H1 (cell line): ENCODE measurements at regions not wholly inside any gene's neighbourhood (a gene's known extent, or its start where the extent isn't known, plus 50 kb on each side); places are given as distances from the start of the nearest gene placed in this dataset.

Experiments used
- CTCF ChIA-PET: fragments of 300-600 bp; sonication (Branson Sonifier 250); formaldehyde crosslinking; loops from one replicate; lab custom pipeline; 2021; ENCODE audit not compliant: partially characterized antibody; lab: Charles Lee
- POLR2A ChIA-PET: fragments of 300-600 bp; sonication (Branson Sonifier 250); formaldehyde crosslinking; loops from one replicate; lab custom pipeline; 2021; ENCODE audit warnings: inconsistent platforms; ENCODE audit not compliant: partially characterized antibody; lab: Charles Lee
- DNase-seq, 2 experiments: peaks; one replicate each; pipeline versions ENCODE4 v3.0.0 to v3.0.0-alpha.2; 2010 to 2022; ENCODE audit warnings: low spot score in 2 of 2, low read depth in 1 of 2, mixed read lengths in 1 of 2
- FAIRE-seq: peaks from 2 replicates; lab custom pipeline; 2011; peaks lifted over from hg19 to GRCh38; lab: Jason Lieb, UNC
- H2AFZ ChIP-seq: 2 replicates; pipeline ENCODE4 v1.8.1; 2012; ENCODE audit warnings: low read length, inconsistent platforms
- H2AK5ac ChIP-seq: 2 replicates; pipeline ENCODE4 v1.6.1; 2013; ENCODE audit warnings: low read depth, low read length
- H2BK120ac ChIP-seq: replicated peaks from 2 replicates; pipeline ENCODE3; 2013; ENCODE audit warnings: low read depth, low read length, inconsistent platforms
- H2BK12ac ChIP-seq: 2 replicates; pipeline ENCODE4 v1.6.1; 2013; ENCODE audit warnings: low read depth, low read length
- H2BK15ac ChIP-seq: 2 replicates; pipeline ENCODE4 v1.6.1; 2013; ENCODE audit warnings: low read length
- H2BK20ac ChIP-seq: 2 replicates; pipeline ENCODE4 v1.6.1; 2013; ENCODE audit warnings: low read length
- H2BK5ac ChIP-seq: 2 replicates; pipeline ENCODE4 v1.6.1; 2013; ENCODE audit warnings: low read depth, low read length
- H3K14ac ChIP-seq: 2 replicates; pipeline ENCODE4 v1.6.1; 2013; ENCODE audit warnings: inconsistent platforms; ENCODE audit not compliant: insufficient read length
- H3K18ac ChIP-seq: 2 replicates; pipeline ENCODE4 v1.6.1; 2013; ENCODE audit warnings: low read length; ENCODE audit errors: extremely low read depth
- H3K23ac ChIP-seq: 2 replicates; pipeline ENCODE4 v1.6.1; 2013; ENCODE audit warnings: inconsistent platforms; ENCODE audit not compliant: insufficient read length
- H3K23me2 ChIP-seq: 2 replicates; pipeline ENCODE4 v1.6.1; 2013; ENCODE audit warnings: low read depth, low read length
- H3K27ac ChIP-seq: 2 replicates; pipeline ENCODE4 v1.6.1; 2011; ENCODE audit warnings: low read depth, low read length, inconsistent platforms
- H3K27me3 ChIP-seq, 4 experiments: replicated peaks in 1 of 4; 1 replicate in 1 of 4; 2 replicates in 3 of 4; pipeline versions ENCODE4 v1.6.1 to v1.8.1; 2011 to 2013; ENCODE audit warnings: low read length in 3 of 4, mild to moderate bottlenecking in 3 of 4, inconsistent platforms in 2 of 4, mixed read lengths in 2 of 4, moderate library complexity in 1 of 4; ENCODE audit not compliant: control insufficient read depth in 3 of 4, insufficient read depth in 3 of 4; ENCODE audit errors: extremely low read depth in 1 of 4
- H3K36me3 ChIP-seq, 4 experiments: 2 replicates each; pipeline versions ENCODE4 v1.6.1 to v1.8.1; 2011 to 2013; ENCODE audit warnings: mild to moderate bottlenecking in 4 of 4, low read length in 3 of 4, moderate library complexity in 2 of 4, control low read depth in 1 of 4, inconsistent platforms in 1 of 4; ENCODE audit not compliant: insufficient read depth in 4 of 4, control insufficient read depth in 2 of 4
- H3K4ac ChIP-seq: replicated peaks from 2 replicates; pipeline ENCODE3; 2013; ENCODE audit warnings: low read length, low read depth, mixed read lengths, inconsistent platforms; ENCODE audit not compliant: insufficient read length
- H3K4me1 ChIP-seq, 4 experiments: replicated peaks in 1 of 4; 1 replicate in 1 of 4; 2 replicates in 3 of 4; pipeline versions ENCODE4 v1.6.1 to v1.8.1; 2011 to 2013; ENCODE audit warnings: low read length in 3 of 4, inconsistent platforms in 2 of 4, mixed read lengths in 1 of 4; ENCODE audit not compliant: insufficient read depth in 4 of 4, control insufficient read depth in 3 of 4
- H3K4me2 ChIP-seq, 2 experiments: 2 replicates each; pipeline versions ENCODE4 v1.6.1 to v1.8.1; 2011 to 2013; ENCODE audit warnings: low read depth in 2 of 2, low read length in 2 of 2, control low read depth in 1 of 2, inconsistent platforms in 1 of 2, mild to moderate bottlenecking in 1 of 2; ENCODE audit not compliant: insufficient read depth in 1 of 2
- H3K4me3 ChIP-seq, 4 experiments: fragments of 200-600, 300-600 bp in 1 of 4; sonication (generic), shearing (Covaris generic), sonication (Bioruptor Twin) in 1 of 4; 2 replicates each; pipeline versions ENCODE4 v1.5.1 to v1.8.1; 2011 to 2016; ENCODE audit warnings: low read length in 4 of 4, low read depth in 3 of 4, control low read depth in 2 of 4, inconsistent platforms in 2 of 4, mild to moderate bottlenecking in 2 of 4, mixed read lengths in 1 of 4, moderate library complexity in 1 of 4; ENCODE audit not compliant: insufficient read depth in 2 of 4; ENCODE audit errors: extremely low read depth in 1 of 4
- H3K56ac ChIP-seq: replicated peaks from 2 replicates; pipeline ENCODE3; 2013; ENCODE audit warnings: low read depth, mild to moderate bottlenecking, mixed read lengths, low read length, inconsistent platforms; ENCODE audit not compliant: insufficient read length
- H3K79me1 ChIP-seq: 2 replicates; pipeline ENCODE4 v1.6.1; 2013; ENCODE audit warnings: low read depth, low read length, control low read depth
- H3K79me2 ChIP-seq, 2 experiments: 2 replicates each; pipeline versions ENCODE4 v1.6.1 to v1.8.1; 2012 to 2013; ENCODE audit warnings: low read length in 2 of 2, mild to moderate bottlenecking in 2 of 2, inconsistent platforms in 1 of 2; ENCODE audit not compliant: insufficient read depth in 2 of 2, control insufficient read depth in 1 of 2
- H3K9ac ChIP-seq, 4 experiments: replicated peaks in 1 of 4; 1 replicate in 1 of 4; 2 replicates in 3 of 4; pipeline versions ENCODE4 v1.6.1 to v1.8.1; 2011 to 2013; ENCODE audit warnings: low read depth in 3 of 4, low read length in 3 of 4, control low read depth in 2 of 4, mild to moderate bottlenecking in 2 of 4, moderate library complexity in 2 of 4, inconsistent platforms in 1 of 4; ENCODE audit errors: extremely low read depth in 1 of 4
- H3K9me3 ChIP-seq, 2 experiments: 2 replicates each; pipeline versions ENCODE4 v1.6.1 to v1.8.1; 2012 to 2013; ENCODE audit warnings: mild to moderate bottlenecking in 2 of 2, moderate library complexity in 2 of 2, control low read depth in 1 of 2, inconsistent platforms in 1 of 2, low read depth in 1 of 2, low read length in 1 of 2, mixed read lengths in 1 of 2; ENCODE audit not compliant: insufficient read depth in 2 of 2
- H4K20me1 ChIP-seq, 2 experiments: replicated peaks in 1 of 2; 2 replicates each; pipeline versions ENCODE3 to v1.8.1; 2011 to 2013; ENCODE audit warnings: inconsistent platforms in 2 of 2, low read length in 2 of 2, mild to moderate bottlenecking in 1 of 2; ENCODE audit not compliant: insufficient read depth in 2 of 2, control insufficient read depth in 1 of 2
- H4K5ac ChIP-seq: 2 replicates; pipeline ENCODE4 v1.6.1; 2013; ENCODE audit warnings: low read length, low read depth, mixed read lengths, inconsistent platforms; ENCODE audit not compliant: insufficient read length
- H4K8ac ChIP-seq: 2 replicates; pipeline ENCODE4 v1.8.0; 2013; ENCODE audit warnings: mild to moderate bottlenecking, moderate library complexity, low read length, inconsistent platforms; ENCODE audit not compliant: insufficient read depth; ENCODE audit errors: extremely low read depth
- H4K91ac ChIP-seq: replicated peaks from 2 replicates; pipeline ENCODE3; 2013; ENCODE audit warnings: low read length, mixed read lengths, inconsistent platforms; ENCODE audit not compliant: insufficient read length
- WGBS, 2 experiments: shearing (Covaris generic) in 1 of 2; methylation state at CpG; one replicate each; pipeline versions ENCODE4 v1.1.6 to v1.1.7; 2013 to 2015; ENCODE audit warnings: low lambda C conversion rate in 2 of 2, mixed read lengths in 2 of 2, inconsistent platforms in 1 of 2, low coverage in 1 of 2, missing lambda C conversion rate in 1 of 2; ENCODE audit not compliant: insufficient replicate concordance in 2 of 2, insufficient coverage in 1 of 2, insufficient read length in 1 of 2; ENCODE audit errors: extremely low coverage in 1 of 2, missing lambda C conversion rate in 1 of 2; 5-methylcytosine and 5-hydroxymethylcytosine counted together

- no peak for DNase-seq
- Histone ChIP-seq H4K20me1 (no peaks in the 10 kb centered on the region), H4K91ac (no peak overlapping the region), H2BK12ac (no peak overlapping the region), H3K18ac (no peak overlapping the region), H2BK5ac (no peak overlapping the region), H3K4me3 (no peak overlapping the region), H3K4me1 (peaks cover 0 to 5% (median 0%) of the 10 kb centered on the region in 4 experiments; a peak in 1 of 7 replicates), H3K36me3 (no peaks in the 10 kb centered on the region), H2BK120ac (no peak overlapping the region), H3K79me2 (no peaks in the 10 kb centered on the region), H3K4ac (no peak overlapping the region), H3K23me2 (no peaks in the 10 kb centered on the region), H3K27me3 (peaks cover 0 to 1% (median 0%) of the 10 kb centered on the region in 4 experiments; a peak in 1 of 7 replicates), H2AFZ (no peak overlapping the region), H3K23ac (no peak overlapping the region), H2BK15ac (no peak overlapping the region), H3K79me1 (no peaks in the 10 kb centered on the region), H3K4me2 (no peak overlapping the region), H4K5ac (no peak overlapping the region), H4K8ac (no peak overlapping the region), H2BK20ac (no peak overlapping the region), H3K14ac (no peak overlapping the region), H3K56ac (no peak overlapping the region), H2AK5ac (no peak overlapping the region), H3K9me3 (no peaks in the 10 kb centered on the region), H3K27ac (no peak overlapping the region), H3K9ac (no peak overlapping the region)
- CTCF ChIA-PET = interaction anchor here (0.8 to 2.8 kb wide), 2 partner anchors 10 to 84 kb away, joined by 3 to 14 read pairs; no protein-coding TSS in a partner anchor
- POLR2A ChIA-PET = interaction anchor here (0.6 kb wide), 1 partner anchor 13 kb away, joined by 3 read pairs; no protein-coding TSS in a partner anchor
- 96% methylated on average over 1 of the region's 1 CpG; no CpG with 5 or more reads in 1 of the 2 experiments for WGBS, 2 experiments
- FAIRE-seq = no peak
These were observed 110.2 kb downstream of the GNAT3 start for GRCh38 chr7:80401708-80402107.
